ENCODE measurements at regions not wholly inside any gene's neighbourhood (a gene's known extent, or its start where the extent isn't known, plus 50 kb on each side); places are given as distances from the start of the nearest gene placed in this dataset.

GRCh38 chr5:5979377-5979760 lies 399.0 kb downstream of the MED10 start:
- no peak for TF ChIP-seq CTCF (IDR thresholded peaks at IDR 0.05; ENCODE audit: low read depth, low read length, poor library complexity, severe bottlenecking)
- TF ChIP-seq EZH2phosphoT487 (IDR thresholded peaks at IDR 0.05; ENCODE audit: borderline replicate concordance, low read length) = no peak

All from DOHH2 (cell line).